ENCODE measurements at regions not wholly inside any gene's neighbourhood (a gene's known extent, or its start where the extent isn't known, plus 50 kb on each side); places are given as distances from the start of the nearest gene placed in this dataset.

DNA sequence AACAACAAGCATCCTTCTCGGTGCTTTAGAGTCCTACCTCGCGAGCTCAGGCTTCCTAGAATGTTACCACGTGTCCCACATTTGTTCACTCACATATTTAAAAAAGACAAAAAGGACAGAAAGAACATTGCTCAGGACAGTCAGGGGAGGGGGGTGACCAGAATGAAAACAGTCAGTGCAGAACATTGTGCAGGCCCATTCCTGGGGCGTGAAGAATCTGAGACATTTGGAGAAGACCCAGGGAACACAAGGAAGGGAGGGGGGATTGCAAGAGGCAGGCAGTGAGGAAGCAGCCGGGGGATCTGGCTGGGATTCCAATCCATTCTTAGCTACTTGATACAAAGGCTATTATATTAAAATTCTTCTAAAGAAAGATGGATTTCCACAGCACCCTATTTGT lies 270.4 kb upstream of the CITED2 start:
- POLR2A ChIA-PET (ENCODE audit: unreplicated experiment) = no interaction called here
- Histone ChIP-seq H3K27ac (no peak overlapping the region), H3F3A (ENCODE audit: insufficient read depth, low read depth) (no peaks in the 10 kb centered on the region), H2AFZ (no peak overlapping the region), H4K20me1 (ENCODE audit: insufficient read depth) (no peaks in the 10 kb centered on the region), H3K4me3 (no peak overlapping the region), H3K9me2 (ENCODE audit: insufficient read depth) (no peaks in the 10 kb centered on the region), H3K79me2 (ENCODE audit: low read depth) (no peaks in the 10 kb centered on the region), H3K36me3 (ENCODE audit: low read depth) (no peaks in the 10 kb centered on the region), H3K9me3 (ENCODE audit: insufficient read depth, low read depth) (no peaks in the 10 kb centered on the region), H3K27me3 (ENCODE audit: insufficient read depth, low read depth) (no peaks in the 10 kb centered on the region), H3K4me1 (replicated peaks; ENCODE audit: insufficient read depth) (no peaks in the 10 kb centered on the region), H3K4me2 (no peak overlapping the region)
- CTCF ChIA-PET = no interaction called here
- no peak for TF ChIP-seq EZH2 (IDR thresholded peaks at IDR 0.05; ENCODE audit: low read depth)
- no peak for DNase-seq
- no TSS peak for BruUV-seq (replicated peaks)
- intact Hi-C loops (cut with micrococcal nuclease; ENCODE audit: unreplicated experiment) = no loop called here

DNA sequence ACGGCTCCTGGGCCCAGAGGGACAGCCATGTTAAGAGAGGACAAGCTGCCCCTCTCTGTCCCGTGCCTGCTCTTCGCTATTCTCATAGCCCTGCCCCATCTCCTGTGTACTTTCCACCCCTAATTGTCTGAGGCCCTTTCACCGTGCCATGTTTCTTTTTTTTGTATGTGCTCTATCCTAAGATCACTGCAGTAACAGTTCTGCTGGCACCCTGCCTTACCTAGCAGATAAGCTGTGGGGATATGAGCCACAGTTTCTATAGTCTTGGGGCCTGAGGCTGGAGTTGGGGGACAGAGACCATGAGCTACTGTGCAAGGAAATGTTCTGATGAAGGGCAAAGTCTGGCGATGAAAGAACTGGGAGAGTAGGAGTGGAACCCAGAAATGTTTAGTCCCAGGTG lies 269.5 kb upstream of the CITED2 start:
- Histone ChIP-seq H3K27me3 (ENCODE audit: insufficient read depth, low read depth) (no peaks in the 10 kb centered on the region), H3F3A (ENCODE audit: insufficient read depth, low read depth) (no peaks in the 10 kb centered on the region), H3K79me2 (ENCODE audit: low read depth) (no peaks in the 10 kb centered on the region), H3K27ac (no peak overlapping the region), H2AFZ (no peak overlapping the region), H3K4me1 (replicated peaks; ENCODE audit: insufficient read depth) (no peaks in the 10 kb centered on the region), H3K9me3 (ENCODE audit: insufficient read depth, low read depth) (no peaks in the 10 kb centered on the region), H4K20me1 (ENCODE audit: insufficient read depth) (no peaks in the 10 kb centered on the region), H3K4me2 (no peak overlapping the region), H3K4me3 (no peak overlapping the region), H3K36me3 (ENCODE audit: low read depth) (no peaks in the 10 kb centered on the region), H3K9me2 (ENCODE audit: insufficient read depth) (no peaks in the 10 kb centered on the region)
- no peak for TF ChIP-seq EZH2 (IDR thresholded peaks at IDR 0.05; ENCODE audit: low read depth)
- TF ChIP-seq, protein P1, sequence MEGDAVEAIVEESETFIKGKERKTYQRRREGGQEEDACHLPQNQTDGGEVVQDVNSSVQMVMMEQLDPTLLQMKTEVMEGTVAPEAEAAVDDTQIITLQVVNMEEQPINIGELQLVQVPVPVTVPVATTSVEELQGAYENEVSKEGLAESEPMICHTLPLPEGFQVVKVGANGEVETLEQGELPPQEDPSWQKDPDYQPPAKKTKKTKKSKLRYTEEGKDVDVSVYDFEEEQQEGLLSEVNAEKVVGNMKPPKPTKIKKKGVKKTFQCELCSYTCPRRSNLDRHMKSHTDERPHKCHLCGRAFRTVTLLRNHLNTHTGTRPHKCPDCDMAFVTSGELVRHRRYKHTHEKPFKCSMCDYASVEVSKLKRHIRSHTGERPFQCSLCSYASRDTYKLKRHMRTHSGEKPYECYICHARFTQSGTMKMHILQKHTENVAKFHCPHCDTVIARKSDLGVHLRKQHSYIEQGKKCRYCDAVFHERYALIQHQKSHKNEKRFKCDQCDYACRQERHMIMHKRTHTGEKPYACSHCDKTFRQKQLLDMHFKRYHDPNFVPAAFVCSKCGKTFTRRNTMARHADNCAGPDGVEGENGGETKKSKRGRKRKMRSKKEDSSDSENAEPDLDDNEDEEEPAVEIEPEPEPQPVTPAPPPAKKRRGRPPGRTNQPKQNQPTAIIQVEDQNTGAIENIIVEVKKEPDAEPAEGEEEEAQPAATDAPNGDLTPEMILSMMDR (conservative IDR thresholded peaks at IDR 0.05) = no peak
- BruUV-seq (replicated peaks) = no TSS peak
- ChIA-PET POLR2A (ENCODE audit: unreplicated experiment) (no interaction called here), CTCF (no interaction called here)
- intact Hi-C loops (cut with micrococcal nuclease; ENCODE audit: unreplicated experiment) = no loop called here
- DNase-seq = no peak

DNA sequence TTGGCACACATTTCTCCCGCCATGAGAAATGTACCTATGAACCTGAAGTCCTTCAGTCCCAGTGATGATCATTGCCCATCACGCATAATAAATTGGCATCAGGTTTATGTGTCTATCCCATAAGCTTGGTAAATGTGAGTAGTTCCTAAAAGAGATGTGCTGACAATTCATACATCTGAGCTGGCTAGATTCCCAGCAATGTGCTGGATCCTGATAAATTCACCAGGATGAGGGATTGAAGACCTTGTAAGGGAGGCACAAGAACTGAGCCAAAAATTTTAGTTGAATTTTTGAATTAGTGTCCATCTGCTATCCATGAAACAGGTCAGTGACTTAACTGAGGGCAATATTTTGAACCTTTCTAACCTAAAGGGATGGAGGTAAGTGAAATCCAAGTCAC lies 267.9 kb upstream of the CITED2 start:
- H3K4me1 ChIP-seq (replicated peaks; ENCODE audit: insufficient read depth) = no peaks in the 10 kb centered on the region
- H3K36me3 ChIP-seq (ENCODE audit: low read depth) = no peaks in the 10 kb centered on the region
- H4K20me1 ChIP-seq (ENCODE audit: insufficient read depth) = no peaks in the 10 kb centered on the region
- TF ChIP-seq EZH2 (IDR thresholded peaks at IDR 0.05; ENCODE audit: low read depth) = no peak
- TF ChIP-seq, protein P1 (conservative IDR thresholded peaks at IDR 0.05) = no peak
- no peaks in the 10 kb centered on the region for H3K27me3 ChIP-seq (ENCODE audit: insufficient read depth, low read depth)
- BruUV-seq (replicated peaks) = no TSS peak
- H3K27ac ChIP-seq = no peak overlapping the region
- H3K9me3 ChIP-seq (ENCODE audit: insufficient read depth, low read depth) = no peaks in the 10 kb centered on the region
- H3K9me2 ChIP-seq (ENCODE audit: insufficient read depth) = no peaks in the 10 kb centered on the region
- no peak overlapping the region for H3K4me3 ChIP-seq
- POLR2A ChIA-PET (ENCODE audit: unreplicated experiment) = no interaction called here
- H3F3A ChIP-seq (ENCODE audit: insufficient read depth, low read depth) = no peaks in the 10 kb centered on the region
- no peaks in the 10 kb centered on the region for H3K79me2 ChIP-seq (ENCODE audit: low read depth)
- intact Hi-C loops (cut with micrococcal nuclease; ENCODE audit: unreplicated experiment) = no loop called here
- no peak for DNase-seq
- no peak overlapping the region for H2AFZ ChIP-seq
- H3K4me2 ChIP-seq = no peak overlapping the region
- CTCF ChIA-PET = no interaction called here

DNA sequence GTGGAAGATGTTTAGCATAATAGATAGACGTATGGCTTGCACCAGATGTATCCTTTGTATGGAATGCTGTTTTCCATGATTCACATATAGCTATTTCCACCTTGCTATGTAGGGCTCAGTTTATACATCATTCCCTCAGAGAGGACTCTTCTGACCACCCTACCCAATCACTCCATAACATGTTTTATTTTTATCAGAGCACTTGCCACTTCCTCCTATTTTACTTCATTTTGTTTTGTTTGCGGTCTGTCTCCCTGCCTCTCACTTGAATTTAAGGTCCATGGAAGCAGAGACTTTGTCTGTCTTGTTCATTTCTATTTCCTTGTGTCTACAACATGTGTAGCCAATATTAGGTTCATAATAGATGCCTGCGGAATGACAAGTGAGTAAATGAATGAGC lies 266.9 kb upstream of the CITED2 start:
- H3K27ac ChIP-seq = no peak overlapping the region
- no peak for DNase-seq
- intact Hi-C loops (cut with micrococcal nuclease; ENCODE audit: unreplicated experiment) = no loop called here
- no peaks in the 10 kb centered on the region for H3K27me3 ChIP-seq (ENCODE audit: insufficient read depth, low read depth)
- H3F3A ChIP-seq (ENCODE audit: insufficient read depth, low read depth) = no peaks in the 10 kb centered on the region
- CTCF ChIA-PET = no interaction called here
- TF ChIP-seq EZH2 (IDR thresholded peaks at IDR 0.05; ENCODE audit: low read depth) = no peak
- TF ChIP-seq, protein P1 (conservative IDR thresholded peaks at IDR 0.05) = no peak
- POLR2A ChIA-PET (ENCODE audit: unreplicated experiment) = no interaction called here
- H3K4me1 ChIP-seq (replicated peaks; ENCODE audit: insufficient read depth) = no peaks in the 10 kb centered on the region
- H3K79me2 ChIP-seq (ENCODE audit: low read depth) = no peaks in the 10 kb centered on the region
- H2AFZ ChIP-seq = no peak overlapping the region
- H3K4me2 ChIP-seq = no peak overlapping the region
- H3K9me2 ChIP-seq (ENCODE audit: insufficient read depth) = no peaks in the 10 kb centered on the region
- BruUV-seq (replicated peaks) = no TSS peak
- H3K36me3 ChIP-seq (ENCODE audit: low read depth) = no peaks in the 10 kb centered on the region
- H3K4me3 ChIP-seq = no peak overlapping the region
- no peaks in the 10 kb centered on the region for H4K20me1 ChIP-seq (ENCODE audit: insufficient read depth)
- H3K9me3 ChIP-seq (ENCODE audit: insufficient read depth, low read depth) = no peaks in the 10 kb centered on the region

Measured in PC-9 (cell line).